ENCODE measurements at regions not wholly inside any gene's neighbourhood (a gene's known extent, or its start where the extent isn't known, plus 50 kb on each side); places are given as distances from the start of the nearest gene placed in this dataset.
A peak's percentile ranks its signal among the peaks of the same experiment; 100 is the strongest.

DNA sequence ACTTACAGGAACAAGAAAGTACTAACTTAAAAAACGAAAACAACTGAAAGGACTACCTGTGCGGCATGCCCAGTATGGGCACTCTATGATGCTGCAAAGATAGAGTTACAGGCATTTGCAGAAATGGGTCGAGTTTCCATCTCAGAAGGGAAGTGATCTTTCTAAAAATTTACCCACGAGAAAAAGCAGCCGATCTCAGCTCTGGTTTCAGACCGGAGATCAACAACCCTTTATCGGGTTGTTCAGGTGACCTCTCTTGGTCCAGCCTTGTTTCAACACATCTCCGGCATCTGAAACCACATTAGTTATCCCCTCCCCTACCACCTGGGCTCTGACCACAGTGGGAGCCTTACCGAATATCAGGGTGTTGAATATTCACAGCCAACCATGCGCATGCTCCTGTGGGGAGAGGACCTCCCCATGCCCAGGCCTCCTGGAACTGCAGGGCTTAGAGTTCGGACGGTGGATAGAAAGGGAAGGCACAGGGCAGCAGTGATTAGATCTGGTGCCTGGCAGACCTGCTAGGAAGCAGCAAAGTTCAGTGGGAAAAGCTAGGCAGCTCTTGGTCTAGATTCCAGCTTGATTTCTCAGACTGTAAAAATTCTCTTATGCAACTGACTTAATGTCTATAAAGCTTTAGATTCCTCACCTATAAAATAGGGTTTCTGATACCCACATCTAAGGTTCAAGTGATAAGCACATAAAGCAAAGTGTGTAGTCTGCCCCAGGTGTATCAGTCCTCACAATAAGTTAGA, 906.0 kb downstream of the VRK1 start:
- POLR2A ChIA-PET: interaction anchor here (0.6 kb wide), 1 partner anchor 485 kb away, joined by 3 read pairs; no protein-coding TSS in a partner anchor
- no peak overlapping the region for H3K4me3 Mint-ChIP-seq
- peaks cover 42% of the 10 kb centered on the region for H3K9me3 Mint-ChIP-seq
- peaks cover 38% of the 10 kb centered on the region for H3K4me1 Mint-ChIP-seq
- H3K27me3 Mint-ChIP-seq (ENCODE audit: low read depth): no peaks in the 10 kb centered on the region
- peaks cover 21% of the 10 kb centered on the region for H3K36me3 Mint-ChIP-seq
- DNase-seq (ENCODE audit: low spot score) (no peak), ATAC-seq (peak; percentile 68)
- TF ChIP-seq ZNF423 (CRISPR knock-in tag; IDR thresholded peaks at IDR 0.05): peak; percentile 70; the same call in 1 of the 2 replicates
- TF ChIP-seq ZBTB43 (CRISPR knock-in tag; IDR thresholded peaks at IDR 0.05): no peak
- TF ChIP-seq, protein P1, sequence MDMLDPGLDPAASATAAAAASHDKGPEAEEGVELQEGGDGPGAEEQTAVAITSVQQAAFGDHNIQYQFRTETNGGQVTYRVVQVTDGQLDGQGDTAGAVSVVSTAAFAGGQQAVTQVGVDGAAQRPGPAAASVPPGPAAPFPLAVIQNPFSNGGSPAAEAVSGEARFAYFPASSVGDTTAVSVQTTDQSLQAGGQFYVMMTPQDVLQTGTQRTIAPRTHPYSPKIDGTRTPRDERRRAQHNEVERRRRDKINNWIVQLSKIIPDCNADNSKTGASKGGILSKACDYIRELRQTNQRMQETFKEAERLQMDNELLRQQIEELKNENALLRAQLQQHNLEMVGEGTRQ (CRISPR knock-in tag; IDR thresholded peaks at IDR 0.05): peak; percentile 24; the same call in 1 of the 2 replicates
- TF ChIP-seq FOXP4 (CRISPR knock-in tag; IDR thresholded peaks at IDR 0.05): peak; percentile 60; the same call in 1 of the 2 replicates
- TF ChIP-seq TP53 (CRISPR knock-in tag; IDR thresholded peaks at IDR 0.05): no peak
- TF ChIP-seq, protein P2, sequence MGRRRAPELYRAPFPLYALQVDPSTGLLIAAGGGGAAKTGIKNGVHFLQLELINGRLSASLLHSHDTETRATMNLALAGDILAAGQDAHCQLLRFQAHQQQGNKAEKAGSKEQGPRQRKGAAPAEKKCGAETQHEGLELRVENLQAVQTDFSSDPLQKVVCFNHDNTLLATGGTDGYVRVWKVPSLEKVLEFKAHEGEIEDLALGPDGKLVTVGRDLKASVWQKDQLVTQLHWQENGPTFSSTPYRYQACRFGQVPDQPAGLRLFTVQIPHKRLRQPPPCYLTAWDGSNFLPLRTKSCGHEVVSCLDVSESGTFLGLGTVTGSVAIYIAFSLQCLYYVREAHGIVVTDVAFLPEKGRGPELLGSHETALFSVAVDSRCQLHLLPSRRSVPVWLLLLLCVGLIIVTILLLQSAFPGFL (CRISPR knock-in tag; IDR thresholded peaks at IDR 0.05; ENCODE audit: borderline replicate concordance): no peak
- TF ChIP-seq E2F5 (CRISPR knock-in tag; IDR thresholded peaks at IDR 0.05): no peak
- H3K27ac Mint-ChIP-seq: peak overlapping the region; percentile 35; the same call in 1 of the 2 replicates
- CTCF ChIA-PET: no interaction called here

DNA sequence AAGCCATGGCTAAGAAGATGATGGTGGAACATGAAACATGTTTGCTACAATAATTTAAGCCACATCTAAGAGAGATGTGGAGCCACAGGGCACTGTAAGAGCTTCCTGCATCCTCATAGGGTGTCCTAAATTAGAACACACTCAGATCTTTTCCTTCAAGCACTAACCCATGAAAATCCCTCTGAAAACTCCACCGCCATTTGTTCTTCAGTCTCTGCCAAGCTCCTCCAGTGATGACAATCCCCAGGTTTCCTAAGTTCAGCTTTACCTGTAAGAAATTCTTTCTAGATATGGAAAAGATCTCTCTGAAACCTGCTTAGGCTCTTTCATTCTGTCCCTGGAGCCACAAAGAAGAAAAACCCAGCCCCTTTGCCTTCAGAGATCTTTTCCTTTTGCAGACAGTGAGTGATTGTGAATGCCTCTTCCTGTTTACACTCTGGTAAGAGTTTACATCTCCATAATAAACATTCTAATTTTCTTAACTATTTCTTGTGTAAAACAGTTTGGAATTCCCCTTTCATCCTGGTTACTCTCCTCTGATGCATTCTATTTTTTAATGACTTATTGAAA, 907.2 kb downstream of the VRK1 start:
- ChIA-PET CTCF (no interaction called here), POLR2A (no interaction called here)
- ATAC-seq (no peak), DNase-seq (ENCODE audit: low spot score) (no peak)
- Mint-ChIP-seq H3K27me3 (ENCODE audit: low read depth) (no peaks in the 10 kb centered on the region), H3K4me3 (no peak overlapping the region), H3K9me3 (peaks cover 35% of the 10 kb centered on the region), H3K27ac (peak overlapping the region; percentile 88), H3K36me3 (peaks cover 17% of the 10 kb centered on the region), H3K4me1 (peaks cover 38% of the 10 kb centered on the region)
- TF ChIP-seq SOX15 (CRISPR knock-in tag; IDR thresholded peaks at IDR 0.05) (no peak), E2F1 (CRISPR knock-in tag; IDR thresholded peaks at IDR 0.05) (no peak), JAZF1 (CRISPR knock-in tag; IDR thresholded peaks at IDR 0.05) (no peak), TCF7 (CRISPR knock-in tag; IDR thresholded peaks at IDR 0.05; ENCODE audit: low read depth) (no peak), NR2C2 (CRISPR knock-in tag; IDR thresholded peaks at IDR 0.05) (no peak), RORB (CRISPR knock-in tag; IDR thresholded peaks at IDR 0.05) (no peak), FOXP4 (CRISPR knock-in tag; IDR thresholded peaks at IDR 0.05) (no peak), ELF4 (CRISPR knock-in tag; IDR thresholded peaks at IDR 0.05; ENCODE audit: low read depth) (no peak), NFYB (CRISPR knock-in tag; conservative IDR thresholded peaks at IDR 0.05; ENCODE audit: low read depth) (no peak), FOXJ3 (CRISPR knock-in tag; IDR thresholded peaks at IDR 0.05; ENCODE audit: borderline replicate concordance) (no peak), MXD4 (CRISPR knock-in tag; IDR thresholded peaks at IDR 0.05; ENCODE audit: borderline replicate concordance) (no peak), ESRRA (CRISPR knock-in tag; IDR thresholded peaks at IDR 0.05; ENCODE audit: borderline replicate concordance) (no peak), ATF1 (CRISPR knock-in tag; IDR thresholded peaks at IDR 0.05) (no peak)
- TF ChIP-seq, protein P3, sequence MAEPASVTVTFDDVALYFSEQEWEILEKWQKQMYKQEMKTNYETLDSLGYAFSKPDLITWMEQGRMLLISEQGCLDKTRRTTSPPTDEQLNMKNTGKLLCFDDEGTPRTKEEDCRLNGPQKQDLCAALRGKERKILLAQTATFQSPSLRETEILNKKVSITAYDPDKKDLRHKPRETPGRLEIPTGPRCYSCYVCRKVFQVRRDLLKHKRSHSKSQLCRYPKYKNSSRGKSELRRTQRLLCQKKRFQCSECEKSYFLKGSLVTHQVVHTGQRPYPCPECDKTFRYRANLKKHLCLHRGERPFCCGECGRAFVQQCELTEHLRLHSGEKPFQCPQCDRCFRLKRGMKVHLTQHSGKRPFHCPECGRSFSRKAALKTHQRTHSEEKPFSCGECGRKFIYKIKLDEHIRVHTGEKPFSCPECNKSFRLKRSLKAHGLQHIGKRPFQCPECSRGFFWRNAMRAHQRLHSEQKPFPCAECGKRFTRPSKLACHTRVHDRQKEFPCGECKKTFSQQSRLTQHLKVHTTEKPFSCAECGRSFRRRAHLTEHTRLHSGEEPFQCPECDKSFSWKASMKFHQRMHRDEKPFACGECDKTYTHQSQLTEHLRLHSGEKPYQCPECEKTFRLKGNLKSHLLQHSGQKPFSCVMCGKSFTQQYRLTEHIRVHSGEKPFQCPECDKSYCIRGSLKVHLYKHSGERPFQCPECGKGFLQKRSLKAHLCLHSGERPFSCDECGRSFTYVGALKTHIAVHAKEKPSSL (CRISPR knock-in tag; conservative IDR thresholded peaks at IDR 0.05): no peak
- TF ChIP-seq, protein P4, sequence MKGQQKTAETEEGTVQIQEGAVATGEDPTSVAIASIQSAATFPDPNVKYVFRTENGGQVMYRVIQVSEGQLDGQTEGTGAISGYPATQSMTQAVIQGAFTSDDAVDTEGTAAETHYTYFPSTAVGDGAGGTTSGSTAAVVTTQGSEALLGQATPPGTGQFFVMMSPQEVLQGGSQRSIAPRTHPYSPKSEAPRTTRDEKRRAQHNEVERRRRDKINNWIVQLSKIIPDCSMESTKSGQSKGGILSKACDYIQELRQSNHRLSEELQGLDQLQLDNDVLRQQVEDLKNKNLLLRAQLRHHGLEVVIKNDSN (CRISPR knock-in tag; IDR thresholded peaks at IDR 0.05): no peak

Data from WTC11 (cell line).